ENCODE measurements at regions not wholly inside any gene's neighbourhood (a gene's known extent, or its start where the extent isn't known, plus 50 kb on each side); places are given as distances from the start of the nearest gene placed in this dataset.

- TF ChIP-seq ZNF217 (CRISPR knock-in tag; IDR thresholded peaks at IDR 0.05) = no peak
Observed at GRCh38 chr2:129050101-129050500, 731.4 kb upstream of the HS6ST1 start (continued).

- no TSS peak for BruUV-seq (replicated peaks)
- CTCF ChIA-PET (ENCODE audit: low intra/inter-chr PET ratio) = no interaction called here
Observed at GRCh38 chr2:129055242-129055641, 736.6 kb upstream of the HS6ST1 start.

More at GRCh38 chr2:129055242-129055641, 736.6 kb upstream of the HS6ST1 start:
- no peak overlapping the region for H2AFZ ChIP-seq (ENCODE audit: low read depth, low read length)
- POLR2A ChIA-PET = no interaction called here
- H3K4me1 ChIP-seq (replicated peaks in 1 of 2; ENCODE audit: control insufficient read depth in 2 of 2, insufficient read depth in 2 of 2, low read length in 2 of 2) = no peaks in the 10 kb centered on the region
- intact Hi-C loops (cut with micrococcal nuclease) (no loop called here), in situ Hi-C loops (cut with MboI) (no loop called here)
- H3K9me3 ChIP-seq (replicated peaks; ENCODE audit: control insufficient read depth, insufficient read depth, low read depth, low read length) = no peaks in the 10 kb centered on the region
- ATAC-seq (no peak), DNase-seq (ENCODE audit: extremely low read depth in 1 of 4, low spot score in 3 of 4) (no peak), FAIRE-seq (no peak)
- 0% methylated on average over 8 of the region's 8 CpGs for WGBS (ENCODE audit: insufficient coverage, low coverage, missing lambda C conversion rate)
- H3K27me3 ChIP-seq (ENCODE audit: control insufficient read depth in 2 of 2, insufficient read depth in 2 of 2, low read length in 2 of 2) = peaks cover 0 to 21% of the 10 kb centered on the region in 2 experiments; a peak in 2 of 5 replicates
- no peak for TF ChIP-seq C11orf30 (IDR thresholded peaks at IDR 0.05; ENCODE audit: low read depth)
- TF ChIP-seq REST (IDR thresholded peaks at IDR 0.05; ENCODE audit: borderline replicate concordance) = no peak
- no peak for TF ChIP-seq REST (CRISPR knock-in tag; IDR thresholded peaks at IDR 0.05; ENCODE audit: low read depth)
- no peak for TF ChIP-seq ATF2 (CRISPR knock-in tag; IDR thresholded peaks at IDR 0.05)
- no peak for TF ChIP-seq PTBP1 (IDR thresholded peaks at IDR 0.05; ENCODE audit: low read depth, low read length)
- TF ChIP-seq BRD4 (IDR thresholded peaks at IDR 0.05) = no peak
- no peak for TF ChIP-seq ELK3 (CRISPR knock-in tag; IDR thresholded peaks at IDR 0.05)
- no peaks in the 10 kb centered on the region for H3K79me2 ChIP-seq (ENCODE audit: control insufficient read depth, insufficient read depth, low read length)
- no peak overlapping the region for H3K9ac ChIP-seq (ENCODE audit: insufficient read depth in 1 of 2, low read depth in 2 of 2, low read length in 2 of 2)
- no peak overlapping the region for H3K4me2 ChIP-seq (ENCODE audit: insufficient read depth, low read length)
- no peaks in the 10 kb centered on the region for H3K9me1 ChIP-seq (ENCODE audit: control insufficient read depth, insufficient read depth, low read length)
- H3K36me3 ChIP-seq (ENCODE audit: control insufficient read depth, insufficient read depth, low read length) = no peaks in the 10 kb centered on the region
- no peaks in the 10 kb centered on the region for H4K20me1 ChIP-seq (replicated peaks; ENCODE audit: control insufficient read depth, insufficient read depth, low read length)
- no peak overlapping the region for H3K27ac ChIP-seq (ENCODE audit: extremely low read depth, low read depth, low read length)
- H3K4me3 ChIP-seq = no peak overlapping the region
